GM19452 (cell line): ENCODE measurements at regions not wholly inside any gene's neighbourhood (a gene's known extent, or its start where the extent isn't known, plus 50 kb on each side); places are given as distances from the start of the nearest gene placed in this dataset.
"Not testable (repeated sequence)": the region's sequence is repeated elsewhere in the genome, so short reads cannot be mapped to it uniquely, and the experiment has no call there.

Experiments used
- ATAC-seq: cut with Tn5 transposase; IDR thresholded peaks from one replicate; pipeline ENCODE4 v1.9.1; 2021; ENCODE audit not compliant: unreplicated experiment

DNA sequence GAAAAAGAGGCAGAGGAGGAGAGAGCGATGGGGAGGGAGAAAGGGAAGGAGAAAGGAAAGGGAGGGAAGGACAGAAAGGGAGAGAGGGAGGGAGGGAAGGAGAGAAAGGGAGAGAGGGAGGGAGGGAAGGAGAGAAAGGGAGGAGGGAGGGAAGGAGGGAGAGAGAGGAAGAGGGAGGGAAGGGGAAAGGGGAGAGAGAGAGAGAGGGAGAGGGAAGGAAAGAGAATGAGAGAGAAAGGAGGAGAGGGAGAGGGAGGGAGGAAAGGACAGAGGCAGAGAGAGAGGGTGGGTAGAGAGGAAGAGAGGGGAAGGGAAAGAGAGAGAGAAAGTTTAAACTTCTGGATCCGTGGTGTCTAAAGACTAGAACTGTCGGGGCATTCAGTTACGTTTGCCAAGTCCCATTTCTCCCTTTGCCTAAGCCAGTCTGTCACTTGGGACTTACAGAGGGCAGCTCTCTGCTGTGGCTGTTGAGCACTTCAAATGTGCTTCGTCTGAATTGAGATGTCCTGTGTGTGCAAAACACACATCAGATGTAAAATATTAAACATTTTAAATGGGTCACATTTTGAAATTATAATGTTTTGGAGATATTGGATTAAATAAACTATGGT is 62.6 kb downstream of the PLXNA1 start:
- no peak for ATAC-seq

DNA sequence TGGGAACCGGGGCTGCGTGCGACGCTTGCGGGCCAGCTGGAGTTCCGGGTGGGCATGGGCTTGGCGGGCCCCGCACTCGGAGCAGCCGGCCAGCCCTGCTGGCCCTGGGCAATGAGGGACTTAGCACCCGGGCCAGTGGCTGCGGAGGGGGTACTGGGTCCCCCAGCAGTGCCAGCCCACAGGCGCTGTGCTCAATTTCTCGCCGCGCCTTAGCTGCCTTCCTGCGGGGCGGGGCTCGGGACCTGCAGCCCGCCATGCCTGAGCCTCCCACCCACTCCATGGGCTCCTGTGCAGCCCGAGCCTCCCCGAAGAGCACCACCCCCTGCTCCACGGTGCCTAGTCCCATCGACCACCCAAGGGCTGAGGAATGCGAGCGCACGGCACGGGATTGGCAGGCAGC is 63.8 kb downstream of the PLXNA1 start:
- not testable (repeated sequence) for ATAC-seq

DNA sequence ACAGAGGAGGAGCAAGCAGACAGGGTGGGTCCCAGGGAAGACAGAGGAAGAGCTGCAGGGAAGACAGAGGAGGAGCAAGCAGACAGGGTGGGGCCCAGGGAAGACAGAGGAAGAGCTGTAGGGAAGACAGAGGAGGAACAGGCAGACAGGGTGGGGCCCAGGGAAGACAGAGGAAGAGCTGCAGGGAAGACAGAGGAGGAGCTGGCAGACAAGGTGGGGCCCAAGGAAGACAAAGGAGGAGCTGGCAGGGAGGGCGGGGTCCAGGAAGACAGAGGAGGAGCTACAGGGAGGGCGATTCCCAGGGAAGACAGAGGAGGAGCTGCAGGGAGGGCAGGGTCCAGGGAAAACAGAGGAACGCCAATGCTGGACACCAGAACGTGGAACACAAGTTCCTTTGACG is 66.5 kb downstream of the PLXNA1 start:
- ATAC-seq: no peak

DNA sequence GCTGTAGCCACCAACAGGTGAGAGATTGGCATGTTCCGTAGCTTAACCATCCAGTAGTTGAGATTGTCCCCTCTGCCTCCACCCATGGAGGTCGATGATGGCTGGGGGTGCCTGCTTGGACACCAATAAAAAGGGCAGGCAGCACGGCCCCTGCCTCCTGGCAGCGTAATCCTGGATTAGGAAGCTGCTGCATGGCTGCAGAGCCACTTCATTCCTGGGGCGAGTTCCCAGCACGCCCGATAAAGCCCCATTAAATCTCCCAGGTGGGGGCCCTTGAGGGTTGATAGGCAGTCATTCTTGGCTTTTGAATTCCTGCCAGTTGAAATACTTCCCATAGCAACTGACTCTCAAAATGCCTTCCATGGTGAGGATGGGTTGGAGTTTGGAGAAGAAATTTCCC is 67.8 kb downstream of the PLXNA1 start:
- no peak for ATAC-seq

DNA sequence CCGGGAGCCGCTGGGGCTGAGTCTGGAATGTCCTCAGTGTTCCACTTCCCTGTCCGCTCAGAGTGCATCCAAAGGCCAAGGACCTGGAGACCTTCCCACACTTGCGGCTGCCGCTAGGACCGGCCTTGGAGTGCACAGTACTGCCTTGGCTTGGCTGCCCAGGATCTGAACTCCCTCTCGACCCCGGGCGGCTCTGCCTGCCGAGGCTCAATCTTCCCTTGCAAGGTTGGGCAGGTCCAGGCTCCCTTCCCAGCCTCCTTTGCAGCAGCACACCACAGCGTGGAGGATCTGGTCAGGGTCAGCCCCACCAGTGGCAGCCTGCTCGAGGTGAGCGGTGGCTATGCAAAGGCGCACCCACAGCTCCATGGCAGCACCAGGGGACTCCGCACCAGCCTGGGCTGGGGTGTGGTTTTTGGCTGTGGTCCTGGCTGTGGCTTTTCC is 69.2 kb downstream of the PLXNA1 start:
- ATAC-seq: no peak

DNA sequence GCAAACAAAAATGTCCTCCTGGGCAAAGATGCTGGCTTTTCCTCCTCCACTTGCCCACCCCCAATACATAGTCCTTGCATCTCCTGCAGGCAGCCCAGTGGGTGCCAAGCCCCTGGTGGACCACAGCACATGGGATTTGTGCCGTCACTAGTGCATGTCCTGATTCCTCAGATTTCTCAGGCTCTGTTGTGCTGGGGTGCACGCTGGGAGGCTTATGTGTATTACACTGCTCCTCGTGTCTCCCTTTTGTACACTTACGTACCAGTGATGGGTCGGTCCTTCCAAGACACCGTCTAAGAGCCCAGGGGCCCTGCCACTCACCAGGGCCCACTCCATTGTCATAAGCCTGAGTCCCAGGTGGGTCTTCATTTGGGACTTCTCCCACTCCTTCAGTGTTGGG is 70.1 kb downstream of the PLXNA1 start:
- no peak for ATAC-seq

DNA sequence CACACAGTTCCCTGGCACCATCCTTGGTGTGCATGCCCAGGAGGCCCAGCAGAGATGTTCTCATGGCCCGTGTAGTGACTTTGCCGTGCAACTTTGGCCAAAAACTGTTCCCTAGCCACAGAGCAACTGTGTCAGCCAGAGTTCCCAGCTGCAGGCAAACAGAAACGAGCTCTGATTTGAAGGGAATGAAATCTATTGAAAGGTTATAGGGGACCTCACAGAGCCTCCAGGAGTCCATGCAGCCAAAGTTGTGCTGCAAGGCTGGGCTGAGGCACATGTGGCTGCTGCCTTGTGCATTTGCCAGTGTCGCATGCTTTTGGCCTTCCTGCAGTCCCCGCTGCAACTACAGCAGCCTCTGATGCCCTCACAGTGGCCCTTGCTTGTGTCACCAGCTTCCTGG is 70.5 kb downstream of the PLXNA1 start:
- no peak for ATAC-seq

DNA sequence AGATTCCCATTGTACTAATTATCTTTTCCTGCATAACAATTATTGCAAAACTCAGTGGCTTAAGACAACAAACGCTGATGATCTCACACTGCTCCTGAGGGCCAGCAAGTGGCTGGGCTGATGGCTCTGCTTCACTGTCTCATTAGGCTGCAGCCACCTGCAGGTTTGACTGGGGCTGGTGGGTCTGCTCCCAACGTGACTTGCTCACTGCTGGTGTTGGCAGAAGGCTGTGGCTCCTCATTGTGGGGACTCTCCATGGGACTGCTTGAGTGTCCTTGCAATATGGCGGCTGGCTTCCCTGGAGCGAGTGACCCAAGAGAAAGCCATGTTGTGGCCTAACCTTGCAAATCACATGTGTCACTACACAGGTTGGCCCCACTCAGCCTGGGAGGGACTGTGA is 71.1 kb downstream of the PLXNA1 start:
- no peak for ATAC-seq

DNA sequence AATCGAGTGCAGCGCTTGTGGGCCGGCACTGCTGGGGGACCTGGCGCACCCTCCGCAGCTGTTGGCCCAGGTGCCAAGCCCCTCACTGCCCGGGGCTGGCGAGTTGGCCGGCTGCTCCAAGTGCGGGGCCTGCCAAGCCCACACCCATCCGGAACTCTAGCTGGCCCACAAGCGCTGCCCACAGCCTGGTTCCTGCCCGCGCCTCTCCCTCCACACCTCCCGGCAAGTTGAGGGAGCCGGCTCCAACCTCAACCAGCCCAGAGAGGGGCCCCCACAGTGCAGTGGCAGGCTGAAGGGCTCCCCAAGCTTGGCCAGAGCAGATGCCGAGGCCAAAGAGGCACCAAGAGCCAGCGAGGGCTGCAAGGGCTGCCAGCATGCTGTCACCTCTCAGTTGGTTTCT is 73.4 kb downstream of the PLXNA1 start:
- no peak for ATAC-seq

DNA sequence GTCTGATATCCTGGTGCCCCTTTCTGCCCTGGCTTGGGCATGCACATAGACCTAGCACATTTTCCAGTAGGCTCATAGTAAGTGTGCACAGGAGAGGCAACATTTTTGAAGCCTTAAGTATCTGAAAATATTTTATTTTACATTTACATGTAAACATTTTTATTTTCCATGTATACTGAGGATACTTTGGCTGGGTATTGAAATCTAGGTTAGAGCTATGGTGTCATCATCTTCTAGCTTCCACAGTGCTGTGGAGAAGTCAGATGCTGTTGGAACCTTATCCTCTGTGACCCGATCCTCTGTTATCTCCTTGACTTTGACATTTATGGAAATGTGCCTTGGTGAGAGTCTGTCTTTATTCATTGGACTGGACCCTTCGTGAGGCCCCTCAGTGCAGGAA is 74.1 kb downstream of the PLXNA1 start:
- no peak for ATAC-seq

DNA sequence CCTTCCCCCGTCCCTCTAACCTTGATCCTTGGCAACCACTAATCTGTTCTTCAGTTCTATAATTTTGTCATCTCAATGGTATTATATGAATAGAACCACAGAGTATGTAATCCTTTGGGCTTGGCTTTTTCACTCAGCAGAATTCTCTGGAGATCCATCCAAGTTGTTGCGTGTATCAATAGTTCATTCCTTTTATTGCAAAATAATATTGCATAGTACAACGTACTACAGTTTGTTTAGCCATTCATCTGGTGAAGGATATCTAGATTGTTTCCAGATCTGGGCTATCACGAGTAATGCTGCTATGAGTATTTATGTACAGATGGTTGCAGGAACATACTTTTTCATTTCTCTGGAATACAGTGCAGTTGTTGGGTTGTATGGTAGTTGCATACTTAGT is 76.2 kb downstream of the PLXNA1 start:
- ATAC-seq: no peak

DNA sequence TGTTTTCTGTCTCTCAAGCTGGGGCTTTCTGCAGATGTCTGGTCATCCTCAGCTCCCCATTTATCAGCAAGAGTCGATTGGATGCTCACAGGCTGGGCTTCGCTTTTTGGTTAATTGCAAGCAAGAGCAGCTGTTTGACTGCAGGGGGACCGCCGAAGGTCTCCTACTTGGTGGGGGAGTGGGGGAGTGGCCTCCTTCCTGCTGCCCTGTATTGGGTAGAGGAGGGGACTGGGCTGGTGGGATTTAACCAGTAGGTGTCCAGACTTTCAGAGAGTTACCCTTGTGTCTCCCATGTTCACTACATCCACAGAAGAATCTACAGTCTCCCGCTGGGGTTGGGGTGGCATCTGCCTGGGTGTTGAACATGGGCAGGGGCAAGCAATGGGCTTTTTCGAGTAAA is 78.7 kb downstream of the PLXNA1 start:
- ATAC-seq: no peak

DNA sequence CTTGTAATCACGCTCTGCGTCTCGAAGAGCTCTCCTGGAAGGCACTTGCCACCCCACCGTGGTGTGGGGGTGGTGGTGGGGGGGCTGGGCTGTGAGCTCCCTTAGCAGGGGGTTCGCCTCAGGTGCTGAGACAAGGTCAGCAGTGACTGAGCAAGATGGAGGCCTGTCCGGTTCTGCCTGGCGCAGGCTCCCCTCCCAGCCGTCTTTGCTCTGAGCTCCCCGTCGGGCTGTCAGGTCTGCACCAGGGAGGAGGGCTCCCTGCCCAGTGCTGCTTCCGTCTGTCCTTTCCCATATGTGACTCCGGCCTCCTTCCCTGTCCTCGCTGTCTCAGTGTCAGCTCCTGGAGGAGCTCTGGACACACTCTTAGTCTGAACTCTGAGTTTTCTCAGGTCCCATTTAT is 80.0 kb downstream of the PLXNA1 start:
- ATAC-seq: no peak

DNA sequence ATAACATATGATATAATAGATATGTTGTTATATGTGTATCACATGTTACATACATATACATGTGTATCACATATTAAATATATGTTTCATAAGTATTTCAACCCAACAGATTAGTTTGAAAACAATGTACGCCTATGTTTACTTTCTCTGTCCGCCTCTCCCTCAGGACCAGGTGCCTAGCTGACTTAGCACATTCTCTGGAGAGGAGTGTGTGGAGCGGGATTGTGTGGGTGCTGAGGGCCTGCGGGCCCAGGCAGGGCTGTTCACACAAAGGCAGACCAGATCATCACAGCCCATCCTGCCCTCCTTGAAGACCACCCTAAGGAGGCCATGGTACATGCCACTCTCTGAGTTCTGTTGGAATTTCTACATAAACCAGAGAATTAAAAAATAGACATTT is 81.0 kb downstream of the PLXNA1 start:
- ATAC-seq: no peak

DNA sequence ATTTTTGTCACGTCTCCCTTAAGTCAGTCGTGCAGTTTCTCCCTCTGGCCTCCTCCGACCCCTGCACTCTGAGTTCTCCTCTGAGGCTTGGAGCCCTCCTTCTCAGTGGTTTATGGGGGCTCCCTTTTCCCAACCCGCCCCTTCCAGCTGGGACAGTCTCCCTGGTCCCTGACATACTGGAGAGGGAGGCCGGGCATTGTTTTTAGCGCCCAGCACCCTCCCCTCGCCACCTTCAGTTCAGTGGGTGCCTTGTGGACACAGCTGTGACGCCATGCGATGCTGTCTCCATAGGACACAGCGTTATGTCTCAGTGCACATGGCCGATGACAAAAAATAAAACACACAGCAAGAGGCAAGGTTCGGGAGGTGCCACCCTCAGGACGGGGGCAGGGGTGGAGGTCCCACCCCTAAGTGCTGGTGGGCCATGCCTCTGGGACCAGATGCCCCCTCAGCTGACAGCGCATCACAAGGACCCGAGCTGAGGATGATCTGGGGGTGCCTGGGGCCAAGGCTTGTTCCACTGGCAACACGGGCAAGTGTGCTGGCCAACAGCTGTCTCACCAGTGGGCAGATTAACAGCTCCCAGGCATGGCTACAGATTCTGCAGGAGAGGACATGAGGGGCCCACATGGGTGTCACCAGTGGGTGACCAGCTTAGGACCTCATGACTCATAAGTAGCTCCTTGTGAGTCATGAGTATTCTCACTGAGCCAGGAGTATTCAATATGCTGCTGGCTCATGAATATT is 81.6 kb downstream of the PLXNA1 start:
- ATAC-seq: no peak

DNA sequence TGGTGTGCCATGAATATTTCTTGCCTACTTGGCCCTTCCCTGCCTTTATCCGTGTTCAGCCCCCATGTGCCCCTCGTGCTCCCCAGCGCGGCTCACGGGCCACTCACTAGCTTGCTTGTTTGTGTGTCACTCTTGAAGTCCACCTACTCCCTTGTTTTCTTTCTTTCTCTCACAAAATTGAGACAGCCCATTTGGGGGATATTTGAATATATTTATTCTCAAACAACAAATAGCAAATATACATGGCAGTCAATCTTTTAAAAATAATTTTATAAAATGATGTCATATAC is 82.2 kb downstream of the PLXNA1 start:
- ATAC-seq: no peak

DNA sequence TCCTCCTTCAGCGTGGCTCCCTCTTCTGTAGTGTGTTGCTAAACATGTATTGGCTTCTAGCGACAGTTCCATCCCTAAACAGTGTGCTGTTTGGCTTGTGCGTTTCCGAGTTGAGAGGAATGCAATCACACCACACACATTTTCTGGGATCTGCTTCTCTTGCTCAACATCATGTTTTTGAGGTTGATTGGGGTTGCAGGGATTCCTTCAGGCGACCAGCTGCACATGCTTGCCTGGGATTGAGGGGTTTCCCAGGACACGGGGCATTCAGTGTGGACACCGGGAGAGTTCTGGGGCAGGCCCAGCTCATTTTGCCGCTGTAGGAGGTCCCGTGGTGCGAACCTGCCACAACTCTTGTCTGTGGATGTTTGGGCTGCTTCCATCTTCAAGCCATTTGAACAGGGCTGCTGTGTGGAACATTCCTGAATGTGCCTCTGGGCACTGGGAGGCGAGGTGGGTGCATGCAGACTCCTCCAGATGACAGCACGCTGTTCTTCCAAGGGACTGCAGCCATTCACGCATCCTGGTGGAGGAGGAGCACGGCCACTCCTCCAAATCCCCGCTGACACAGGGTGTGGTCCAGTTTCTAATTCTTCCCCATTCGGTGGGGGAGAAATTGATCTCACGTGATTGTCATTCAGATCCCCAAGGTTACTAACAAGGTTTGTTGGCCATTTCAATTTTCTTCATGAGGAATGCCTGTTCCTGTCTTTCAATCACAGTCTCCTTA is 82.8 kb downstream of the PLXNA1 start:
- no peak for ATAC-seq

DNA sequence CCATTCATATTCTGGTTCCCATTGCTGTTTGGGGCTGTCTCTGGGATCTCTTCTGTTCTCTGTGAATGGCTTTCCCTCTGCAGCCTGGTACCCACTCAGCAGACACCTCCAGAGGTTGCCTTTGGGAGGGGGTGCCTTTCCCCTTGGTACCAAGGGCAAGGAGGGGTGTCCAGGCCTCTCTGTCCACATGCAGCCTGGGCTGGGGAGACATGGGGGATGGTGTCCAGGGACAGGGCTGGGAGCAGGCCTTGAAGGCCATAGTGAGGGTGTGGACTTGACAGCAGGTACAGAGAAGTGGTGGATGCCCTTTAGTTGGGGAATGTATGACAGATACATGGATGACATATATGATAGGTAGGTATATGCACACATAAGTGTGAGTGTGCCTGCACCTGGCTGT is 83.7 kb downstream of the PLXNA1 start:
- no peak for ATAC-seq

DNA sequence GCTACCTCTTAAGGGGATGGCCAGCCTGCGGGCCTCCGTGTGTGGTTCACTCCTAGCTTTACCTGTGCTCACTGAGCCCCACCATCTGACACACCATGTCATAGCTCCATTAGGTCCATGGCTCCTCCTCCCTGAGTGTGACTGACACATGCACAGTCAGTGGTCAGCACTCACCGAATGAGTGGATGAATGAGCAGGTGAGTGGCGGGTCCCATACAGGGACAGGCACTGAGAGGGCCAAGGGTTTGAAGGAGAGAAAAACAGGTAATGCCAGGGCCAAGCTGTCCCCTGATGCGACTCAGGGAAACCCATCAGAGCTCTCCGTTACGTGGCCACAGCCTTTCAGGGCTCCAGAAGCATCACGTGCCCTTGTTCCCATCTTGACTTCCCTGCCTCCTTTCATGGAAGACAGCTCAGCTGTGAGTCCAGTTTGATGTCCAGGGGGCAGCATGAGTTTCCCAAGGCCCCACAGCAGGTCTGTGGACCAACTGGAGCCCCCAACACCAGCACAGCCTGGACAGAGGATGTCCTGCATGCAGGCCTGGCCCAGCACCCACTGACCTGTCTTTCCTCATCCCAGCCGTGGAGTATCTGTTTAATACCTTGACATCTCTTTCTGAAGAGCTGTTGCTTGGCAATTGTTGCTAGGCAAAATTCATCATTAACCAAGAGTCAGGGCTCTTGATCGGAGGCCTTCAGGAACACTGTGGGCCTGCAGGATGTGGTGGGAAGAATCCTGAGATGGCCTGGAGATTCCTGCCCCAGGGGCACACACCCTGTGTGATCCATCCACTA is 84.4 kb downstream of the PLXNA1 start:
- ATAC-seq: no peak

DNA sequence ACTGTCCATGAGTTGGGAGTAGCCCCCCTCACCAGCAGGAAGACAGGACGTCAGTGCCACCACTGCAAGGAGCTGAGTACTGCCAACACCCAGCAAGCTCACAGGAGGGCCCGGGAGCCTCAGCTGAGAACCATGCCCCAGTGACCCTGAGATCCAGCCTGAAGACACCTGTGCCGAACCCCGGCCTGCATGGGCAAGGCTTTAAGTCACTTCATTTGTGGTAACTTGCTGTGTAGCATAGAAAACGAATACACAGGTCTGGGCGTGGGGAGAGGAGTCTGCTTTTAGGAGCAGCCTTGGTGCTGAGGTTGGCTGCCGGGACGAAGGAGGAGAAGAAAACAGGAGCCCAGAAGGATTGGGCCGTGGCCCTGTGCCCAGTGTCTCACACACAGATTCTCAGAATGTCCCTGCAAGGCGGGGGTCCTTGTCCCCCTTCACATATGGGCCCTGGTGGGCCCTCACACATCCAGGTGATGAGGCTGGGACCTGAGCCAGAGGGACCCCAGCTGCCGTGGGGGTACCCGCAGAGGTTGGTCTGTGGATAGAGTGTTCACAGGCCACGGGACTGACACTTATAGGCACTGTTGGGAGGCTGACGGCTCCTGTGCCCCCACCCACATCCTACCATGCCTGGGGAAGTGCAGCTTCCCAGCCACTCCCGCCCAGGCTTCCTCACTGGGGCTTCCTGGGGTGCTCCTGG is 85.3 kb downstream of the PLXNA1 start:
- ATAC-seq: no peak

DNA sequence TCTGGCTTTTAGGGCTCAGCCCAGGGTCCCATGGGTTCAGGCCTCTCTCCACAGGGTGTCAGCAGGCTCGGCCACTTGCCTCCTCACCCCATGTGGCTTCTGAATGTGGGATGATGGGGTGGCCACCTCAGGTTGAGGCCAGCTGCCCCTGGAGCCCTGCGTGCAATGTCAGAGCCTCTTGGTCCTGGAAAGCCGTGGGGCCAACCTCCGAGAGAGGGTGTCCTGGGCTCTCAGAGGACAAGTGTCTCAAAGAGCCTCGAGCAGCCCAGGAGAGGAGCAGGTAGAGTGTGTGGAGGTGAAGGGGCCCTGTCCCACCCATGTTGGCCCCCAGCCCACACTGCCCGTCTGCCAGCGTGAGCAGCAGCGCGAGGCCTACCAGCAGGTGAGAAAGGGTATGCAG is 86.0 kb downstream of the PLXNA1 start:
- ATAC-seq: no peak
